GM23338 (cell line): ENCODE measurements at regions not wholly inside any gene's neighbourhood (a gene's known extent, or its start where the extent isn't known, plus 50 kb on each side); places are given as distances from the start of the nearest gene placed in this dataset.

Experiments used
- CTCF ChIP-seq, 2 experiments: fragments of 200-600 bp in 1 of 2; sonication (generic) in 1 of 2; conservative IDR thresholded peaks; 2 replicates each; pipeline versions ENCODE4 v1.5.1 to v1.6.1; 2016 to 2017; ENCODE audit warnings: antibody characterized with exemption in 2 of 2, low read depth in 2 of 2, mild to moderate bottlenecking in 2 of 2, moderate library complexity in 1 of 2
- EZH2 ChIP-seq: fragments of 200-600 bp; sonication (generic); IDR thresholded peaks from one replicate; pipeline ENCODE4 v1.8.0; 2017; ENCODE audit warnings: antibody characterized with exemption, mild to moderate bottlenecking, low read depth; ENCODE audit not compliant: unreplicated experiment
- EZH2phosphoT487 ChIP-seq: fragments of 200-600 bp; sonication (generic); IDR thresholded peaks from one replicate; pipeline ENCODE4 v1.8.1; 2018; ENCODE audit warnings: antibody characterized with exemption; ENCODE audit not compliant: unreplicated experiment
- POLR2AphosphoS5 ChIP-seq: IDR thresholded peaks from 2 replicates; pipeline ENCODE4 v1.6.1; 2016; ENCODE audit warnings: antibody characterized with exemption, low read depth
- REST ChIP-seq: IDR thresholded peaks from one replicate; pipeline ENCODE4 v1.6.1; 2018; ENCODE audit warnings: antibody characterized with exemption; ENCODE audit not compliant: unreplicated experiment
- STAT1 ChIP-seq: IDR thresholded peaks from one replicate; pipeline ENCODE4 v1.6.1; 2016; ENCODE audit warnings: antibody characterized with exemption; ENCODE audit not compliant: unreplicated experiment
- ZNF331 ChIP-seq: fragments of 250-450 bp; sonication (Bioruptor Pico); IDR thresholded peaks from 2 replicates; pipeline ENCODE4 v1.5.0; 2020; ENCODE audit warnings: low read depth, mild to moderate bottlenecking, moderate library complexity
- ZNF462 ChIP-seq: fragments of 250-450 bp; sonication (Bioruptor Pico); IDR thresholded peaks from 2 replicates; pipeline ENCODE4 v1.5.0; 2020; ENCODE audit warnings: mild to moderate bottlenecking, moderate library complexity

DNA sequence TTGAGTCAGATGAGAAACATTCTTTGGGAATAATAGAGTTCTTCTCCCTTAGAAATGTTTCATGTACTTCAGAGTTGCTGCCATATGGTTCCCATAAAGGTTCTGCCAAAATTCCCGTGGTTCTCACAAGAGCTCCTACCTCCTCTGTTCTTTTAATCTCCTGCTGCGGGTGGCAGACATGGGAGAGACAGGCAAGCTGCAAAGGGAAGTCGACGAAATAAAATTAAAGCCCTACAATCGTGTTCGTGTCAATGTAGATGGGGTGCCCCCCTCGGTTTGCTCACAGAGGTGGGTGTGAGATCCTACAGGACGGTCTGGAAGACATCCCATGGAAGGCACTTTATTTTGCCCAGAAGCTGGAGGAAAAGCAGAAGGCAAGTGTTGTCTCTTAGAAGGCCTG is 276.0 kb downstream of the RWDD3 start:
- TF ChIP-seq CTCF (conservative IDR thresholded peaks at IDR 0.05; ENCODE audit: low read depth in 2 of 2): no peak
- no peak for TF ChIP-seq EZH2
- no peak for TF ChIP-seq POLR2AphosphoS5
- no peak for TF ChIP-seq EZH2phosphoT487
- no peak for TF ChIP-seq REST
- no peak for TF ChIP-seq STAT1
- TF ChIP-seq ZNF462 (CRISPR knock-in tag): no peak
- TF ChIP-seq ZNF331 (CRISPR knock-in tag): no peak
